ENCODE measurements at regions not wholly inside any gene's neighbourhood (a gene's known extent, or its start where the extent isn't known, plus 50 kb on each side); places are given as distances from the start of the nearest gene placed in this dataset.

DNA sequence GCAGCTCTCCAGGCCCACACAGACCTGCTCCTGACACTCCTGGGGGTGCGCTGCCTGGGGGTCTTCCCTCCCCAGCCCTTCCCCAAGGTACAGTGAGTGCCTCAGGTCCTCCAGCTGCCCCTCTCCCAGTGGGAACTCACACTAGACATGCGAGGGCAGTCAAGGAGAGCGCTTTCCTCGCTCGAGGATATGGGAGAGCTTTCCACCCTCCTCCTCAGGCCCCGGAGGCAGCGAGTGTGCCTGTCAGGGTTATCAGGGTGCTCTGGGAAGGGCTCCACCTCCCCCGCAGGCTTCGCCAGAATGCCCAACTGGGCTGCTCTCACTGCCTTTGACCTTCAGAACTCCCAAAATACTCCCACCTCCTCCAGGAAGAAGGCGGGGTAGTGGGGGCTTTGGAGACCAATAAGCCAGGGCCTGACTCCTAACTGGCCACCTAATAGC is 85.7 kb upstream of the LAPTM4A start:
- H3K27ac ChIP-seq (ENCODE audit: low read depth in 1 of 2, low read length in 2 of 2) = no peak overlapping the region
- no peaks in the 10 kb centered on the region for H3K36me3 Mint-ChIP-seq
- H3K9me3 ChIP-seq (replicated peaks in 1 of 2; ENCODE audit: control insufficient read depth in 1 of 2, insufficient read depth in 1 of 2, low read length in 2 of 2) = no peaks in the 10 kb centered on the region
- DNase-seq = no peak
- H3K79me2 ChIP-seq (ENCODE audit: insufficient read depth, low read length) = no peaks in the 10 kb centered on the region
- H3K4me3 Mint-ChIP-seq = no peak overlapping the region
- H3K27me3 Mint-ChIP-seq (ENCODE audit: low read depth in 3 of 3) = peaks cover 9 to 12% (median 11%) of the 10 kb centered on the region in 3 donors
- H2AFZ ChIP-seq (ENCODE audit: insufficient read depth, low read depth, low read length, poor library complexity, severe bottlenecking) = no peak overlapping the region
- H3K27ac Mint-ChIP-seq = no peak overlapping the region
- no peaks in the 10 kb centered on the region for H4K20me1 ChIP-seq (ENCODE audit: insufficient read depth, low read length)
- H3K9me3 Mint-ChIP-seq = no peaks in the 10 kb centered on the region
- H3K4me1 ChIP-seq (ENCODE audit: control insufficient read depth in 1 of 2, insufficient read depth in 2 of 2, low read length in 2 of 2) = no peaks in the 10 kb centered on the region
- H3K4me1 Mint-ChIP-seq = no peaks in the 10 kb centered on the region
- 94% methylated on average over 6 of the region's 10 CpGs for WGBS (ENCODE audit: insufficient coverage)
- H3K36me3 ChIP-seq (replicated peaks in 1 of 2; ENCODE audit: control insufficient read depth in 1 of 2, insufficient read depth in 2 of 2, low read length in 2 of 2) = no peaks in the 10 kb centered on the region
- no peak overlapping the region for H3K4me3 ChIP-seq (replicated peaks in 1 of 3; ENCODE audit: low read depth in 2 of 3, low read length in 3 of 3)
- intact Hi-C loops (cut with micrococcal nuclease) = no loop called here
- TF ChIP-seq, protein P1, sequence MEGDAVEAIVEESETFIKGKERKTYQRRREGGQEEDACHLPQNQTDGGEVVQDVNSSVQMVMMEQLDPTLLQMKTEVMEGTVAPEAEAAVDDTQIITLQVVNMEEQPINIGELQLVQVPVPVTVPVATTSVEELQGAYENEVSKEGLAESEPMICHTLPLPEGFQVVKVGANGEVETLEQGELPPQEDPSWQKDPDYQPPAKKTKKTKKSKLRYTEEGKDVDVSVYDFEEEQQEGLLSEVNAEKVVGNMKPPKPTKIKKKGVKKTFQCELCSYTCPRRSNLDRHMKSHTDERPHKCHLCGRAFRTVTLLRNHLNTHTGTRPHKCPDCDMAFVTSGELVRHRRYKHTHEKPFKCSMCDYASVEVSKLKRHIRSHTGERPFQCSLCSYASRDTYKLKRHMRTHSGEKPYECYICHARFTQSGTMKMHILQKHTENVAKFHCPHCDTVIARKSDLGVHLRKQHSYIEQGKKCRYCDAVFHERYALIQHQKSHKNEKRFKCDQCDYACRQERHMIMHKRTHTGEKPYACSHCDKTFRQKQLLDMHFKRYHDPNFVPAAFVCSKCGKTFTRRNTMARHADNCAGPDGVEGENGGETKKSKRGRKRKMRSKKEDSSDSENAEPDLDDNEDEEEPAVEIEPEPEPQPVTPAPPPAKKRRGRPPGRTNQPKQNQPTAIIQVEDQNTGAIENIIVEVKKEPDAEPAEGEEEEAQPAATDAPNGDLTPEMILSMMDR (IDR thresholded peaks at IDR 0.05) = no peak
- no peaks in the 10 kb centered on the region for H3K27me3 ChIP-seq (ENCODE audit: control insufficient read depth in 2 of 2, insufficient read depth in 2 of 2, low read length in 2 of 2)
- H3K9ac ChIP-seq (ENCODE audit: insufficient read depth, low read length, poor library complexity, severe bottlenecking) = no peak overlapping the region
- no peak overlapping the region for H3K4me2 ChIP-seq (replicated peaks; ENCODE audit: extremely low read depth, low read length, poor library complexity, severe bottlenecking)

DNA sequence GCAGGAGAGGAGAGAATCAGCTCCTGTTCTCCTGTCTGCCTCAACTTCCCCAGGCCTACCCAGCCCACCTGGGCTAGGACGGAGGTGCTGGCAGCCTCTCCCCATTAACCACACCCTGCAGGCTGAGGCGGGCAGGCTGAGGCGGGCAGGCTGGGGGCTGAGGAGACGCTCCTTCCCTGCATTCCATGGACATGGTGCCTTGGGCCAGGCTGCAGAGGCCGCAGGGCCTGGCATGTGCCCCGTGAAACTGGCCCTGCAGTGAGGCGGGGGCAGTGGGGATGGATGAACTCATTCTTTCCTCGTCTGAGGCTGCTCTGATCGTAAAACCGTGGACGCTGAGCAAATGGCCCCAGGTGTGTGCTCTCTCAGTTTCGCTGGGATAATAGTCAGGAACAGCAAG is 84.7 kb upstream of the LAPTM4A start:
- Histone ChIP-seq H3K79me2 (ENCODE audit: insufficient read depth, low read length) (no peaks in the 10 kb centered on the region), H3K4me2 (replicated peaks; ENCODE audit: extremely low read depth, low read length, poor library complexity, severe bottlenecking) (no peak overlapping the region), H3K27me3 (ENCODE audit: control insufficient read depth in 2 of 2, insufficient read depth in 2 of 2, low read length in 2 of 2) (no peaks in the 10 kb centered on the region), H3K4me1 (ENCODE audit: control insufficient read depth in 1 of 2, insufficient read depth in 2 of 2, low read length in 2 of 2) (no peaks in the 10 kb centered on the region), H3K9me3 (replicated peaks in 1 of 2; ENCODE audit: control insufficient read depth in 1 of 2, insufficient read depth in 1 of 2, low read length in 2 of 2) (no peaks in the 10 kb centered on the region), H4K20me1 (ENCODE audit: insufficient read depth, low read length) (no peaks in the 10 kb centered on the region), H3K9ac (ENCODE audit: insufficient read depth, low read length, poor library complexity, severe bottlenecking) (no peak overlapping the region), H3K4me3 (replicated peaks in 1 of 3; ENCODE audit: low read depth in 2 of 3, low read length in 3 of 3) (no peak overlapping the region), H3K36me3 (replicated peaks in 1 of 2; ENCODE audit: control insufficient read depth in 1 of 2, insufficient read depth in 2 of 2, low read length in 2 of 2) (no peaks in the 10 kb centered on the region), H3K27ac (ENCODE audit: low read depth in 1 of 2, low read length in 2 of 2) (no peak overlapping the region), H2AFZ (ENCODE audit: insufficient read depth, low read depth, low read length, poor library complexity, severe bottlenecking) (no peak overlapping the region)
- no peak overlapping the region for H3K4me3 Mint-ChIP-seq
- DNase-seq = no peak
- 83% methylated on average over 10 of the region's 12 CpGs for WGBS (ENCODE audit: insufficient coverage)
- no peaks in the 10 kb centered on the region for H3K4me1 Mint-ChIP-seq
- no peak overlapping the region for H3K27ac Mint-ChIP-seq
- intact Hi-C loops (cut with micrococcal nuclease) = no loop called here
- TF ChIP-seq, protein P1 (IDR thresholded peaks at IDR 0.05) = no peak
- H3K36me3 Mint-ChIP-seq = no peaks in the 10 kb centered on the region
- H3K27me3 Mint-ChIP-seq (ENCODE audit: low read depth in 3 of 3) = peaks cover 8 to 10% (median 9%) of the 10 kb centered on the region in 3 donors
- H3K9me3 Mint-ChIP-seq = no peaks in the 10 kb centered on the region
